IgD-negative memory B cell (primary cell): ENCODE measurements at regions not wholly inside any gene's neighbourhood (a gene's known extent, or its start where the extent isn't known, plus 50 kb on each side); places are given as distances from the start of the nearest gene placed in this dataset.

ENCODE experiments used
- H3K27ac Mint-ChIP-seq, 3 donors: one replicate each; pipeline ENCODE4 v1.8.0; 2020 to 2022; ENCODE audit warnings: mild to moderate bottlenecking in 3 of 3, mixed read lengths in 3 of 3, moderate library complexity in 1 of 3
- H3K27me3 Mint-ChIP-seq: one replicate; pipeline ENCODE4 v1.8.0; 2021; ENCODE audit warnings: mixed read lengths
- H3K36me3 Mint-ChIP-seq: one replicate; pipeline ENCODE4 v1.8.0; 2020; ENCODE audit warnings: mild to moderate bottlenecking, mixed read lengths
- H3K4me1 Mint-ChIP-seq, 3 donors: one replicate each; pipeline ENCODE4 v1.8.0; 2020 to 2022; ENCODE audit warnings: mixed read lengths in 3 of 3, mild to moderate bottlenecking in 1 of 3
- H3K4me3 Mint-ChIP-seq, 4 donors: one replicate each; pipeline ENCODE4 v1.8.0; 2020 to 2022; ENCODE audit warnings: mild to moderate bottlenecking in 4 of 4, mixed read lengths in 4 of 4, moderate library complexity in 3 of 4
- H3K9me3 Mint-ChIP-seq, 3 donors: one replicate each; pipeline ENCODE4 v1.8.0; 2020 to 2021; ENCODE audit warnings: mixed read lengths in 3 of 3, mild to moderate bottlenecking in 1 of 3

- Mint-ChIP-seq H3K4me1 (no peaks in the 10 kb centered on the region), H3K4me3 (no peak overlapping the region), H3K27me3 (peaks cover 4% of the 10 kb centered on the region), H3K36me3 (peaks cover 2% of the 10 kb centered on the region), H3K9me3 (peaks cover 0 to 6% (median 0%) of the 10 kb centered on the region in 3 donors), H3K27ac (no peak overlapping the region)
Observed at GRCh38 chr16:22763437-22764080, 50.4 kb upstream of the HS3ST2 start.
